Body of pancreas (tissue), 4 donors: ENCODE measurements at regions not wholly inside any gene's neighbourhood (a gene's known extent, or its start where the extent isn't known, plus 50 kb on each side); places are given as distances from the start of the nearest gene placed in this dataset.

Source experiments
- POLR2A ChIP-seq, 3 donors: fragments of 450-650 bp; IDR thresholded peaks; one replicate each; pipeline ENCODE4 v1.6.1; 2016; ENCODE audit warnings: antibody characterized with exemption in 3 of 3, mild to moderate bottlenecking in 2 of 3
- TF ChIP-seq, protein P1 (sequence below), 7 experiments: fragments of 450-650 bp in 4 of 7; fragments of 200-600 bp in 3 of 7; sonication (generic) in 3 of 7; IDR thresholded peaks; one replicate each; pipeline ENCODE4 v1.5.1; 2016 to 2019; ENCODE audit warnings: antibody characterized with exemption in 7 of 7

DNA sequence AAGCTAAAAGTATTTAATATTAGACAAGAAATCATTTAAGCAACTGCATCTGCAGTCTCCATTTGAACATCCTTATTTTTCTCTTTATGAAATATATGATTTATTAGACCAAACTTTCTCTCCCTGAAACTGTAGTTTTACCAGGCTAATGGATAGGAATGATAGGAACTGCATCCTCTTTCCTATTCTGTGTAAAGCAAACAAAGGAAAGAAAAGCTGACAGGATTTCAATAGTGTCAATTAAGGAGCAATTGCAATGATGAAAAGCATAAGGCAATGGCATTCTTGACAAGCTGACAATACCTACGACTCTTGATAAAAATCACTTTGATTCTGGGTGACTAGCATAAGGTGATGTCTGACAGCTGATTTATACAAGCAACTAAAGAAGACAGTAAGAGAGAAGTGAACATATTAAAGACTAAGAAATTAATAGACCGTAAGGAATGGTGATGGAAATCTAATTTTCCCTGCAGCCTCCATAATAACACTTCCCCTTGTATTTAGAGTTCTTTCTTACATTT, 502.5 kb downstream of the TECRL start:
- TF ChIP-seq, protein P1, sequence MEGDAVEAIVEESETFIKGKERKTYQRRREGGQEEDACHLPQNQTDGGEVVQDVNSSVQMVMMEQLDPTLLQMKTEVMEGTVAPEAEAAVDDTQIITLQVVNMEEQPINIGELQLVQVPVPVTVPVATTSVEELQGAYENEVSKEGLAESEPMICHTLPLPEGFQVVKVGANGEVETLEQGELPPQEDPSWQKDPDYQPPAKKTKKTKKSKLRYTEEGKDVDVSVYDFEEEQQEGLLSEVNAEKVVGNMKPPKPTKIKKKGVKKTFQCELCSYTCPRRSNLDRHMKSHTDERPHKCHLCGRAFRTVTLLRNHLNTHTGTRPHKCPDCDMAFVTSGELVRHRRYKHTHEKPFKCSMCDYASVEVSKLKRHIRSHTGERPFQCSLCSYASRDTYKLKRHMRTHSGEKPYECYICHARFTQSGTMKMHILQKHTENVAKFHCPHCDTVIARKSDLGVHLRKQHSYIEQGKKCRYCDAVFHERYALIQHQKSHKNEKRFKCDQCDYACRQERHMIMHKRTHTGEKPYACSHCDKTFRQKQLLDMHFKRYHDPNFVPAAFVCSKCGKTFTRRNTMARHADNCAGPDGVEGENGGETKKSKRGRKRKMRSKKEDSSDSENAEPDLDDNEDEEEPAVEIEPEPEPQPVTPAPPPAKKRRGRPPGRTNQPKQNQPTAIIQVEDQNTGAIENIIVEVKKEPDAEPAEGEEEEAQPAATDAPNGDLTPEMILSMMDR (IDR thresholded peaks at IDR 0.05): no peak
- TF ChIP-seq POLR2A (IDR thresholded peaks at IDR 0.05): no peak
